HepG2 (cell line): ENCODE measurements at regions not wholly inside any gene's neighbourhood (a gene's known extent, or its start where the extent isn't known, plus 50 kb on each side); places are given as distances from the start of the nearest gene placed in this dataset.

ENCODE experiments used
- BORCS8-MEF2B ChIP-seq: sonication (generic); formaldehyde crosslinking; IDR thresholded peaks from 2 replicates; pipeline ENCODE4 v1.8.0; 2022; ENCODE audit warnings: mild to moderate bottlenecking, missing genetic modification reagents
- KAT7 ChIP-seq: IDR thresholded peaks from 2 replicates; pipeline ENCODE4 v1.6.1; 2018; ENCODE audit warnings: borderline replicate concordance, missing compliant biosample characterization
- PAWR ChIP-seq: sonication (generic); formaldehyde crosslinking; IDR thresholded peaks from 2 replicates; pipeline ENCODE4 v1.4.0; 2020; ENCODE audit warnings: missing genetic modification reagents, mild to moderate bottlenecking, borderline replicate concordance
- PCBP2 ChIP-seq: fragments of 200-400 bp; formaldehyde crosslinking; optimal IDR thresholded peaks from 2 replicates; pipeline ENCODE3; 2018; ENCODE audit warnings: low read length, low read depth; ENCODE audit not compliant: poor library complexity, severe bottlenecking
- POLR2AphosphoS5 ChIP-seq: IDR thresholded peaks from 2 replicates; pipeline ENCODE4 v1.6.1; 2012; ENCODE audit warnings: low read depth, low read length
- ZFP37 ChIP-seq: sonication (generic); formaldehyde crosslinking; IDR thresholded peaks from 2 replicates; pipeline ENCODE4 v1.4.0; 2020; ENCODE audit warnings: missing genetic modification reagents, borderline replicate concordance
- TF ChIP-seq, protein P1 (sequence below), 2 experiments: sonication (generic) in 1 of 2; formaldehyde crosslinking in 1 of 2; IDR thresholded peaks; 2 replicates each; pipeline versions ENCODE4 v1.5.1 to v1.6.1; 2011 to 2020; ENCODE audit warnings: borderline replicate concordance in 1 of 2, low read depth in 1 of 2, low read length in 1 of 2, mild to moderate bottlenecking in 1 of 2, missing genetic modification reagents in 1 of 2, moderate library complexity in 1 of 2
- TF ChIP-seq, protein P2 (sequence below): sonication (generic); formaldehyde crosslinking; IDR thresholded peaks from 2 replicates; pipeline ENCODE4 v1.5.1; 2020; ENCODE audit warnings: mild to moderate bottlenecking, missing genetic modification reagents, borderline replicate concordance
- TF ChIP-seq, protein P3 (sequence below), 2 experiments: IDR thresholded peaks; 2 replicates each; pipeline ENCODE4 v1.6.1; 2011 to 2012; ENCODE audit warnings: low read length in 2 of 2, borderline replicate concordance in 1 of 2, low read depth in 1 of 2, mild to moderate bottlenecking in 1 of 2, moderate library complexity in 1 of 2
- TF ChIP-seq, protein P4 (sequence below): sonication (generic); formaldehyde crosslinking; conservative IDR thresholded peaks from 2 replicates; pipeline ENCODE4 v1.8.1; 2023; ENCODE audit warnings: missing genetic modification reagents
- TF ChIP-seq, protein P5 (sequence below): IDR thresholded peaks from 2 replicates; pipeline ENCODE4 v1.6.1; 2012; ENCODE audit warnings: inconsistent platforms

DNA sequence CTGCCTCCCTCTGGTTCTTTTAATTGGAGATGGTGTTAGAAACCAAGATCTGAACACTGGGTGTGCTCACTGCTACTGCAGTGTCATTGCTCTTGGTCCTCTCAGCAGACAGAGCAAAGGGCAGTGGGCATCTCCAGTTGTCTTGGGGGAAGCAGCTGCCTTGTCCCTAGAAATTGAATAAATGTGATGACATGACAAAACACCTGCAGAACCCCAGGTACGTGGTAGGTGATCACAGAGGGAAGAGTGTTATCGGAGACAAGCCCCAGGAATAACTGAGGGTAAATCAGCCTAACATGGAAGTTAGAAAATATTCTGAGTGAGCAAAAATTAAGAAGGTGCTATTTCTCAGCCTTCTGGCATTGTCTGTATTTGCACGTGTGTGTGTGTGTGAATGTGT is 311.9 kb upstream of the HDAC4 start:
- TF ChIP-seq, protein P1, sequence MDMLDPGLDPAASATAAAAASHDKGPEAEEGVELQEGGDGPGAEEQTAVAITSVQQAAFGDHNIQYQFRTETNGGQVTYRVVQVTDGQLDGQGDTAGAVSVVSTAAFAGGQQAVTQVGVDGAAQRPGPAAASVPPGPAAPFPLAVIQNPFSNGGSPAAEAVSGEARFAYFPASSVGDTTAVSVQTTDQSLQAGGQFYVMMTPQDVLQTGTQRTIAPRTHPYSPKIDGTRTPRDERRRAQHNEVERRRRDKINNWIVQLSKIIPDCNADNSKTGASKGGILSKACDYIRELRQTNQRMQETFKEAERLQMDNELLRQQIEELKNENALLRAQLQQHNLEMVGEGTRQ (IDR thresholded peaks at IDR 0.05; ENCODE audit: low read depth, low read length), result no peak
- TF ChIP-seq, protein P1 (CRISPR knock-in tag; IDR thresholded peaks at IDR 0.05; ENCODE audit: borderline replicate concordance), result no peak
- TF ChIP-seq, protein P2, sequence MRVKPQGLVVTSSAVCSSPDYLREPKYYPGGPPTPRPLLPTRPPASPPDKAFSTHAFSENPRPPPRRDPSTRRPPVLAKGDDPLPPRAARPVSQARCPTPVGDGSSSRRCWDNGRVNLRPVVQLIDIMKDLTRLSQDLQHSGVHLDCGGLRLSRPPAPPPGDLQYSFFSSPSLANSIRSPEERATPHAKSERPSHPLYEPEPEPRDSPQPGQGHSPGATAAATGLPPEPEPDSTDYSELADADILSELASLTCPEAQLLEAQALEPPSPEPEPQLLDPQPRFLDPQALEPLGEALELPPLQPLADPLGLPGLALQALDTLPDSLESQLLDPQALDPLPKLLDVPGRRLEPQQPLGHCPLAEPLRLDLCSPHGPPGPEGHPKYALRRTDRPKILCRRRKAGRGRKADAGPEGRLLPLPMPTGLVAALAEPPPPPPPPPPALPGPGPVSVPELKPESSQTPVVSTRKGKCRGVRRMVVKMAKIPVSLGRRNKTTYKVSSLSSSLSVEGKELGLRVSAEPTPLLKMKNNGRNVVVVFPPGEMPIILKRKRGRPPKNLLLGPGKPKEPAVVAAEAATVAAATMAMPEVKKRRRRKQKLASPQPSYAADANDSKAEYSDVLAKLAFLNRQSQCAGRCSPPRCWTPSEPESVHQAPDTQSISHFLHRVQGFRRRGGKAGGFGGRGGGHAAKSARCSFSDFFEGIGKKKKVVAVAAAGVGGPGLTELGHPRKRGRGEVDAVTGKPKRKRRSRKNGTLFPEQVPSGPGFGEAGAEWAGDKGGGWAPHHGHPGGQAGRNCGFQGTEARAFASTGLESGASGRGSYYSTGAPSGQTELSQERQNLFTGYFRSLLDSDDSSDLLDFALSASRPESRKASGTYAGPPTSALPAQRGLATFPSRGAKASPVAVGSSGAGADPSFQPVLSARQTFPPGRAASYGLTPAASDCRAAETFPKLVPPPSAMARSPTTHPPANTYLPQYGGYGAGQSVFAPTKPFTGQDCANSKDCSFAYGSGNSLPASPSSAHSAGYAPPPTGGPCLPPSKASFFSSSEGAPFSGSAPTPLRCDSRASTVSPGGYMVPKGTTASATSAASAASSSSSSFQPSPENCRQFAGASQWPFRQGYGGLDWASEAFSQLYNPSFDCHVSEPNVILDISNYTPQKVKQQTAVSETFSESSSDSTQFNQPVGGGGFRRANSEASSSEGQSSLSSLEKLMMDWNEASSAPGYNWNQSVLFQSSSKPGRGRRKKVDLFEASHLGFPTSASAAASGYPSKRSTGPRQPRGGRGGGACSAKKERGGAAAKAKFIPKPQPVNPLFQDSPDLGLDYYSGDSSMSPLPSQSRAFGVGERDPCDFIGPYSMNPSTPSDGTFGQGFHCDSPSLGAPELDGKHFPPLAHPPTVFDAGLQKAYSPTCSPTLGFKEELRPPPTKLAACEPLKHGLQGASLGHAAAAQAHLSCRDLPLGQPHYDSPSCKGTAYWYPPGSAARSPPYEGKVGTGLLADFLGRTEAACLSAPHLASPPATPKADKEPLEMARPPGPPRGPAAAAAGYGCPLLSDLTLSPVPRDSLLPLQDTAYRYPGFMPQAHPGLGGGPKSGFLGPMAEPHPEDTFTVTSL (CRISPR knock-in tag), result no peak
- no peak for TF ChIP-seq KAT7 (CRISPR knock-in tag)
- TF ChIP-seq BORCS8-MEF2B (CRISPR knock-in tag), result no peak
- no peak for TF ChIP-seq PAWR (CRISPR knock-in tag)
- TF ChIP-seq, protein P3, sequence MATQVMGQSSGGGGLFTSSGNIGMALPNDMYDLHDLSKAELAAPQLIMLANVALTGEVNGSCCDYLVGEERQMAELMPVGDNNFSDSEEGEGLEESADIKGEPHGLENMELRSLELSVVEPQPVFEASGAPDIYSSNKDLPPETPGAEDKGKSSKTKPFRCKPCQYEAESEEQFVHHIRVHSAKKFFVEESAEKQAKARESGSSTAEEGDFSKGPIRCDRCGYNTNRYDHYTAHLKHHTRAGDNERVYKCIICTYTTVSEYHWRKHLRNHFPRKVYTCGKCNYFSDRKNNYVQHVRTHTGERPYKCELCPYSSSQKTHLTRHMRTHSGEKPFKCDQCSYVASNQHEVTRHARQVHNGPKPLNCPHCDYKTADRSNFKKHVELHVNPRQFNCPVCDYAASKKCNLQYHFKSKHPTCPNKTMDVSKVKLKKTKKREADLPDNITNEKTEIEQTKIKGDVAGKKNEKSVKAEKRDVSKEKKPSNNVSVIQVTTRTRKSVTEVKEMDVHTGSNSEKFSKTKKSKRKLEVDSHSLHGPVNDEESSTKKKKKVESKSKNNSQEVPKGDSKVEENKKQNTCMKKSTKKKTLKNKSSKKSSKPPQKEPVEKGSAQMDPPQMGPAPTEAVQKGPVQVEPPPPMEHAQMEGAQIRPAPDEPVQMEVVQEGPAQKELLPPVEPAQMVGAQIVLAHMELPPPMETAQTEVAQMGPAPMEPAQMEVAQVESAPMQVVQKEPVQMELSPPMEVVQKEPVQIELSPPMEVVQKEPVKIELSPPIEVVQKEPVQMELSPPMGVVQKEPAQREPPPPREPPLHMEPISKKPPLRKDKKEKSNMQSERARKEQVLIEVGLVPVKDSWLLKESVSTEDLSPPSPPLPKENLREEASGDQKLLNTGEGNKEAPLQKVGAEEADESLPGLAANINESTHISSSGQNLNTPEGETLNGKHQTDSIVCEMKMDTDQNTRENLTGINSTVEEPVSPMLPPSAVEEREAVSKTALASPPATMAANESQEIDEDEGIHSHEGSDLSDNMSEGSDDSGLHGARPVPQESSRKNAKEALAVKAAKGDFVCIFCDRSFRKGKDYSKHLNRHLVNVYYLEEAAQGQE (IDR thresholded peaks at IDR 0.05; ENCODE audit: borderline replicate concordance in 1 of 2, low read depth in 1 of 2, low read length in 2 of 2), result no peak
- TF ChIP-seq, protein P4, sequence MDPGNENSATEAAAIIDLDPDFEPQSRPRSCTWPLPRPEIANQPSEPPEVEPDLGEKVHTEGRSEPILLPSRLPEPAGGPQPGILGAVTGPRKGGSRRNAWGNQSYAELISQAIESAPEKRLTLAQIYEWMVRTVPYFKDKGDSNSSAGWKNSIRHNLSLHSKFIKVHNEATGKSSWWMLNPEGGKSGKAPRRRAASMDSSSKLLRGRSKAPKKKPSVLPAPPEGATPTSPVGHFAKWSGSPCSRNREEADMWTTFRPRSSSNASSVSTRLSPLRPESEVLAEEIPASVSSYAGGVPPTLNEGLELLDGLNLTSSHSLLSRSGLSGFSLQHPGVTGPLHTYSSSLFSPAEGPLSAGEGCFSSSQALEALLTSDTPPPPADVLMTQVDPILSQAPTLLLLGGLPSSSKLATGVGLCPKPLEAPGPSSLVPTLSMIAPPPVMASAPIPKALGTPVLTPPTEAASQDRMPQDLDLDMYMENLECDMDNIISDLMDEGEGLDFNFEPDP (CRISPR knock-in tag), result no peak
- TF ChIP-seq POLR2AphosphoS5, result no peak
- no peak for TF ChIP-seq PCBP2
- TF ChIP-seq, protein P5, sequence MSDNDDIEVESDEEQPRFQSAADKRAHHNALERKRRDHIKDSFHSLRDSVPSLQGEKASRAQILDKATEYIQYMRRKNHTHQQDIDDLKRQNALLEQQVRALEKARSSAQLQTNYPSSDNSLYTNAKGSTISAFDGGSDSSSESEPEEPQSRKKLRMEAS, result no peak
- TF ChIP-seq ZFP37 (CRISPR knock-in tag), result no peak
